ENCODE measurements at regions not wholly inside any gene's neighbourhood (a gene's known extent, or its start where the extent isn't known, plus 50 kb on each side); places are given as distances from the start of the nearest gene placed in this dataset.

GRCh38 chr4:1535926-1536578 is 129.8 kb upstream of the NKX1-1 start:
- no peaks in the 10 kb centered on the region for H3K27me3 ChIP-seq (ENCODE audit: control insufficient read depth in 2 of 2, insufficient read depth in 2 of 2, low read length in 2 of 2)
- H3K4me1 ChIP-seq (ENCODE audit: control insufficient read depth, extremely low read depth, insufficient read depth, low read length), result no peaks in the 10 kb centered on the region
- no peak for FAIRE-seq
- no peaks in the 10 kb centered on the region for H3K36me3 ChIP-seq (ENCODE audit: control insufficient read depth in 2 of 2, extremely low read depth in 1 of 2, insufficient read depth in 2 of 2, low read length in 2 of 2)
- no peak overlapping the region for H3K4me2 ChIP-seq (ENCODE audit: insufficient read depth, low read length)
- no peak overlapping the region for H3K4me3 ChIP-seq (replicated peaks in 1 of 3; ENCODE audit: insufficient read depth in 1 of 3, low read depth in 1 of 3, low read length in 3 of 3)
- H2AFZ ChIP-seq (ENCODE audit: low read depth, low read length), result no peak overlapping the region
- dilution Hi-C loops (cut with MboI; ENCODE audit: extremely low pct_ligation_motif_present, low sequenced_read_pairs) (no loop called here), intact Hi-C loops (cut with micrococcal nuclease) (no loop called here)
- no peak overlapping the region for H3K27ac ChIP-seq (ENCODE audit: insufficient read depth, low read depth, low read length)
- DNase-seq (ENCODE audit: low read depth, low spot score), result no peak
- no peaks in the 10 kb centered on the region for H4K20me1 ChIP-seq (replicated peaks; ENCODE audit: control insufficient read depth, extremely low read depth, insufficient read depth, low read length)
- H3K9me3 ChIP-seq (replicated peaks; ENCODE audit: control insufficient read depth, insufficient read depth, low read length), result no peaks in the 10 kb centered on the region
- H3K9ac ChIP-seq (replicated peaks; ENCODE audit: extremely low read depth, insufficient read depth, low read length), result no peak overlapping the region
- no peak for TF ChIP-seq GATA2 (IDR thresholded peaks at IDR 0.05; ENCODE audit: insufficient read depth, insufficient read length, low read depth, low read length)
- no peak for TF ChIP-seq POLR2AphosphoS5 (IDR thresholded peaks at IDR 0.05; ENCODE audit: insufficient read depth, low read depth, low read length)
- TF ChIP-seq POLR2A (IDR thresholded peaks at IDR 0.05; ENCODE audit: low read depth, low read length), result no peak
- no peak for TF ChIP-seq MYC (IDR thresholded peaks at IDR 0.05; ENCODE audit: low read depth, low read length)
- TF ChIP-seq FOS (IDR thresholded peaks at IDR 0.05; ENCODE audit: borderline replicate concordance, insufficient read depth, low read length), result no peak
- no peak for TF ChIP-seq EZH2 (IDR thresholded peaks at IDR 0.05; ENCODE audit: borderline replicate concordance, low read depth, low read length, severe bottlenecking)
- no peak for TF ChIP-seq JUN (IDR thresholded peaks at IDR 0.05; ENCODE audit: borderline replicate concordance, insufficient read depth, insufficient read length, low read depth)
- TF ChIP-seq MAX (IDR thresholded peaks at IDR 0.05; ENCODE audit: insufficient read depth, insufficient read length), result no peak
- TF ChIP-seq CTCF (IDR thresholded peaks at IDR 0.05; ENCODE audit: extremely low read depth in 1 of 2, insufficient read depth in 1 of 2, low read depth in 1 of 2, low read length in 2 of 2), result no peak
- BruUV-seq (replicated peaks), result no TSS peak
- ChIA-PET CTCF (interaction anchor here (1.4 kb wide), 1 partner anchor 11 kb away, joined by 3 read pairs; no protein-coding TSS in a partner anchor), POLR2A (no interaction called here)
- no peaks in the 10 kb centered on the region for H3K9me1 ChIP-seq (replicated peaks; ENCODE audit: control insufficient read depth, extremely low read depth, insufficient read depth, low read length)
- no peaks in the 10 kb centered on the region for H3K79me2 ChIP-seq (ENCODE audit: control insufficient read depth, insufficient read depth, low read length)

Data from endothelial cell of umbilical vein (primary cell).